ENCODE measurements at regions not wholly inside any gene's neighbourhood (a gene's known extent, or its start where the extent isn't known, plus 50 kb on each side); places are given as distances from the start of the nearest gene placed in this dataset.

DNA sequence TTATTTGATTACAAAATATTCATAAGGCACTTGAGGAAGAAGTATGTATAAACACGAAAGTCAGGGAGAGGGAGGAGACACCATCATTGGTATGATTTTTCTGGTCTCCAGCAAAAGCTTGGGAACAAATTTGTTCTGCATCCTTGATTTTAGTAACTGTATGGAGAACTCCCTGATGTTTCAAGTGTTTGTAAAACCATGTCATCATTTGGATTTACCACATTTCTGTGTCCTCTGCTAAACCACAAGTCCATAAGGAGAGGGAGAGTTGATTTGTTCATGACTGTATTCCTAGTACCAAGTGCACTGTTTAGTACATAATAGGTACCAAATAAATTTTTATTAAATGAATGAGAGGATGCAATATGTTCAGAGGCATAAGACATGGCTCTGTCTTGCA lies 181.1 kb downstream of the BTG1 start:
- no peak for DNase-seq

GRCh38 chr12:91959220-91959619 lies 186.4 kb downstream of the BTG1 start:
- no peak for DNase-seq

DNA sequence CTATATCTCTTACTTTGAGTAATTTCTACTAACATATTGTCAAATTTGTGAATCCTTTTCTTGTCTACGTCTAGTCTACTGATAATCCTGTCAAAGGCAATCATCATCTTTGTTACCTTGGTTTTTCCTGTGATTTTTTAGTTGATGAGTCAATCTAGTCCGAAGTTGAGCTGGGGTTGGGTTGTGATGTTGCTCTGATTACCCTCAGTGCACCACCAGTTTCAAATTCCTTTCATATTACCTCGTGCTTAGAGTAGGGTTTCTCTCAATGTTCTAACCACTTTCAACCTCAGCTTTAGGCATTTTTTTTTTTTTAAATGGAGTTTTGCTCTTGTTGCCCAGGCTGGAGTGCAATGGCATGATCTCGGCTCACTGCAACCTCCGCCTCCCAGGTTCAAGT lies 186.8 kb downstream of the BTG1 start:
- no peak for DNase-seq

DNA sequence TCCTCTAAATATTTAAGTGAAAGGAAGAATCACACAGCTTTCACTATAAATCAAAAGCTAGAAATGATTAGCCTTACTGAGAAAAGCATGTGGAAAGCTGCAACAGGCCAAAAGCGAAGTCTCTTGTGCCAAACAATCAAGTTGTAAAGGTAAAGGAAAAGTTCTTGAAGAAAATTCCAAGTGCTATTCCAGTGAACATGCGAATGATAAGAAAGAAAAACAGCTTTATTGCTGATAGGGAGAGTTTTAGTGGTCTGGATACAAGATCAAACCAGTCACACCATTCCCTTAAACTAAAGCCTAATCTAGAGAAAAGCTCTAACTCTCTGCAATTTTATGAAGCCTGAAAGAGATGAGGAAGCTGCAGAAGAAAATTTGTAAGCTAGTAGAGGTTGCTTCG lies 190.9 kb downstream of the BTG1 start:
- no peak for DNase-seq

GRCh38 chr12:91954326-91954725 lies 191.3 kb downstream of the BTG1 start:
- DNase-seq = no peak

GRCh38 chr12:91952916-91953315 lies 192.7 kb downstream of the BTG1 start:
- DNase-seq = no peak

GRCh38 chr12:91951571-91951970 lies 194.1 kb downstream of the BTG1 start:
- DNase-seq = no peak

DNA sequence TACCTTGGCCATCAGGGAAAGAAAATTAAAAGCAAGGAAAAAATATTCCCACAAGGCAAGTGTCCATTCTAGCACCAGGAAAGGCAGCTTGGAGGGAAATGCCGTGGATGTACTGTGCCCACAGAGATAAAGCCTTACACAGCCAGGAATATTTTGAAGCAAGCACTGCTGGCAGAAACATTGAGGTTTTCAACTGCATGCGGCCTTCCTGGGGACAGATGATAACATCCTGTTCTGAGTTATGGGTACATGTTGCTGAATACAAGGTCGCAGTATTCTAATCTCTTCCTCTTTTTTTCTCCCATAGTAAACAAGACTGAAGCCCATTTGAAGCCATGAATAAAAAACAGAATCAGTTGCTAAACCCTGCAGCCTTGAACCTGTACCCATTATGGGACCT lies 197.1 kb downstream of the BTG1 start:
- DNase-seq = no peak

GRCh38 chr12:91947459-91947858 lies 198.2 kb downstream of the BTG1 start:
- DNase-seq = no peak

DNA sequence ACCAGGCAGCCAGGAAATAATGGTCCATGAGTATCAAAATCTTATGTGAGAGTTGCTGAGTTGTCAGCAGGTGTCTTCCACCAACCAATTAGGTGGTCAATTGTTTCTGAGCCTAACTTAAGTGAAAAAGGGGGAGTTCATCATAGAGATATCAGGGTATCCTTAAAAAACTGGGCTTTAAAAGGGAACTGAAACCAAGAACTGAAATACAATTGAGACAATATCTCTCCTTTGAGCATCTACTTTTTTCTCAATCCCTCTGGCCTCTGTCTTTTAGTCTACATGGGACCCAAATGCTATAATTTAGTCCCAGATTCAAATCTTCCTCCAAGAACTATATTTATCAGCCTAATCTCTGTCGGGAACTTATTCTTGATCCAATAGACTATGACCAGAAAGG lies 201.0 kb downstream of the BTG1 start:
- DNase-seq = no peak

GRCh38 chr12:91940826-91941570 lies 204.6 kb downstream of the BTG1 start:
- DNase-seq = no peak

GRCh38 chr12:91940322-91940721 lies 205.3 kb downstream of the BTG1 start:
- DNase-seq = no peak

GRCh38 chr12:91937706-91938105 lies 207.9 kb downstream of the BTG1 start:
- DNase-seq = no peak

- no peak for DNase-seq
Measured at GRCh38 chr12:91937009-91937408, 208.6 kb downstream of the BTG1 start.

- DNase-seq = no peak
Measured at GRCh38 chr12:91935296-91935695, 210.3 kb downstream of the BTG1 start.

DNA sequence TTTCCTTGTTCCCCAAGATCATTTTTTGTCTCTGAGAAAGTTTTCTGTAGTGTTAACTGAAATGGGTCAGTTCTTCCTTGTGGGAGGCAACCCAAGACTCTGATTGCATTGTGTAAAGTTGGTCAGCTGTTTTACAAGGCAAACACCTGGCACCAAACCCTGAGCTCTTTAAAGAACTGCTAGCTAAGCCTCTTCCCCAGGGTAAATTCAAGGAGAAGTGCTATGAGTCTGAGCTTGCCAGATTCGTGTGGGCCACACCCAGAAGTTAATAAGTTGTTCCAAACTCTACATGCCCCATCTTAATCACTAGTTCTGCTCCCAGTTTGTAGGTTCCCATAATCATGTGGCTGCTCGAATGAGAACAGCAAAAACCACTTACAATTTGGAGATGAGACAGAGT lies 214.5 kb downstream of the BTG1 start:
- no peak for DNase-seq

DNA sequence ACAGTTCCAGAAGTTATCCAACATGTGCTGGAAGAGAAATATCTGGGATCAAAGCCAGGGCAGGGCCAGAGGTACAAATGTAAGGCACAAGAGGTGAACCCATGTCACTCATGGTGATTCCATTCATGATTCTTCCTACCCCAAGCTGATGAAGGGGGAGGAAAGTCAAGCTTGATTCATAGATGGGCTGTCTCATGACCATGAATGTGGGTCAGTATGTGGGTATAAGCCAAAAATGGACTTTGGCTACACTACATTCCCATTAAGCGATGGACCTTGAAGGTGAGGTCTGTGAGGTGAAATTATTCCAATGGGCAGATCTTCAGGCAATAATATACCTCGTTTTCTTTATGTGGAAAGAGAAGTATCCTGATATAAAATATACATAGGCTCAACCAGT lies 217.1 kb downstream of the BTG1 start:
- no peak for DNase-seq

- no peak for DNase-seq
Measured at GRCh38 chr12:91926848-91927247, 218.8 kb downstream of the BTG1 start.

DNA sequence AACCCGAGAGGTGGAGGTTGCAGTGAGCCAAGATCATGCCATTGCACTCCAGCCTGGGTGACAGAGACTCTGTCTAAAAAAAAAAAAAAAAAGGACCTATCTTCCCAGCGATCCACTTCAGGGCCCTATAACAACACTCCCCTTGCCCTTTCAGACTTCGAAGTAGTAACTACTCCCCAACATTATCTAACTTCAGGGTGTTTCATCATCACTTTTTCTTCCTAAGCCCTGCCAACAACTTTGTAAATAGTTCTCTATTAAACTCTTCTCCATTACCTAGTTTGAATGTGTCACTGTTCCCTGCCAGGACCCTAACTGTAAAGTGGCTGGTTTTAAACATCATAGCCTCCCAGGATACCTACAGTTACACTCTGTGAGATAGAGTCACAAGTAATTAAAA lies 220.8 kb downstream of the BTG1 start:
- DNase-seq = no peak

- no peak for DNase-seq
Measured at GRCh38 chr12:91923864-91924263, 221.8 kb downstream of the BTG1 start.

- DNase-seq = no peak
Measured at GRCh38 chr12:91922674-91923073, 223.0 kb downstream of the BTG1 start.

DNA sequence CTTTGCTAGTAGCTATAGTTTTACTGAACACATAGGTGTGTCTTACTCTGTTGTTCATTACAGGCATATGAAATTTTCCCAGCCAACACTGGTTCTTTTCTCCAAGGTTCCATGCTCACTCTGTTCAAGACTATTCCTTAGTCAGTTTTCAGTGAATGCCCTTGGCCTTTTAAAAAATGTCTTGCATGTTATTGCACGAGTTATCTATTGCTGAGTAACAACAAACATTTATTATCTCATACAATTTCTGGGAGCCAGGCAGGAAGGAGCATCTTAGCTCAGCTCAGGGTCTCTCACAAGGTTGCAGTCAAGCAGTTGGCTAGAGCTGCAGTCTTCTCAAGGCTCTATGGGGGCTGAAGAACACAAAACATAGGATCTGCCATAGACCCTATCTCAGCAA lies 223.5 kb downstream of the BTG1 start:
- no peak for DNase-seq

GRCh38 chr12:91921555-91921954 lies 224.1 kb downstream of the BTG1 start:
- no peak for DNase-seq

- DNase-seq = no peak
Measured at GRCh38 chr12:91920741-91921140, 224.9 kb downstream of the BTG1 start.

DNA sequence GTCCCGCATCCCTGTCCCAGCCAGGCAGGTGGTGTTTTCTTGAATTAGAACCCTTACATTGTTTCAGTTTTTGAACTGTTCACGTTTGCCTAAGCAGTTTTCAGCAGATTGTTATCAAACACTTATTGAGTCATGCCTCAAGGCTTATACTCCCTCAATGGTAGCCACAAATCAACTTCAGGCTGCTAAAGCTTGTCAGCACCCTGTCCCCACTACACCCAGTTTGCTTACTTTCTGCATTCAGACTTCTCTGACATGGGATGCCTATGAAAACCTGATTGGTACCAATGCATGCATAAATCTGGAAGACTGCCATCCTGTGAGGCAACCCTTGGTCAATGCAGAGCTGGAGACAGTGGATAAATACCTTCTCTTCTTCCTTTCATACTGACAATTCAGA lies 225.4 kb downstream of the BTG1 start:
- no peak for DNase-seq

DNA sequence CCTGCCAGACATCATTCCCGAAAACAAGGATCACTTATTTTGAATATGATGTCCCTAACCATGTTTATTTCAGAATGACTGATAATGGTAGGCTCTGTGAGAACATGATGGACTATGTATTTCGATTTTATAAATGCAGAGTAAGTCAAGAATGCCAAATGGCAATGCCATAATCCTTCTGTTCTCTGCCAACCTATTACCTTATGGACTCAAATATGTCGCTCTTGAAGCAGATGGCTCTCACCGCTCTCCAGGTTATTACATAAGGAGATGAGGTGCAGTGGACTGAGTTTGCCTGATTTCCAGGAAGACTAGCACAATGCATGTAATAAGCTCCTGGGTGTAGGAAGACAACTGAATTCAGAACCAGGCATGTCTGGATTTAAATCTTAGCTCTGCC lies 227.2 kb downstream of the BTG1 start:
- DNase-seq = no peak

Measured in stimulated activated CD4-positive, alpha-beta T cell treated with anti-CD3 and anti-CD28 coated beads, Interleukin-1b, Interleukin-23, amount 100 ng/mL, for 48 hours (primary cell).